A673 (cell line): ENCODE measurements at regions not wholly inside any gene's neighbourhood (a gene's known extent, or its start where the extent isn't known, plus 50 kb on each side); places are given as distances from the start of the nearest gene placed in this dataset.

Experiments
- BruUV-seq: library from RNA; stranded (reverse); fragments of 400-500 nt; replicated peaks from 2 replicates; lab custom pipeline; 2021; lab: Mats Ljungman, UMichigan
- CTCF ChIA-PET: fragments of 300-600 bp; sonication (Branson Sonifier 250); formaldehyde crosslinking; loops from one replicate; lab custom pipeline; 2022; ENCODE audit warnings: antibody characterized with exemption; lab: Charles Lee
- POLR2A ChIA-PET: fragments of 300-600 bp; sonication (Branson Sonifier 250); formaldehyde crosslinking; loops from one replicate; lab custom pipeline; 2022; ENCODE audit warnings: antibody characterized with exemption; ENCODE audit not compliant: low non-redundant PET; lab: Charles Lee
- DNase-seq: peaks from one replicate; pipeline ENCODE4 v3.0.0-alpha.2; 2015; ENCODE audit warnings: low spot score
- H3K27ac ChIP-seq: fragments of 200-600 bp; sonication (generic); 2 replicates; pipeline ENCODE4 v1.5.1; 2016; ENCODE audit warnings: mixed run types, low read depth, mild to moderate bottlenecking, mixed read lengths, antibody characterized with exemption, low read length; ENCODE audit not compliant: poor library complexity, severe bottlenecking
- H3K27me3 ChIP-seq: fragments of 200-600 bp; sonication (generic); replicated peaks from 2 replicates; pipeline ENCODE4 v1.6.1; 2017; ENCODE audit warnings: mixed run types, low read depth, mild to moderate bottlenecking, mixed read lengths, antibody characterized with exemption, low read length; ENCODE audit not compliant: insufficient read depth, poor library complexity
- H3K36me3 ChIP-seq: fragments of 200-600 bp; sonication (generic); 2 replicates; pipeline ENCODE4 v1.6.1; 2016; ENCODE audit warnings: mixed run types, mild to moderate bottlenecking, mixed read lengths, antibody characterized with exemption, low read length; ENCODE audit not compliant: insufficient read depth, poor library complexity, severe bottlenecking
- H3K4me1 ChIP-seq: fragments of 200-600 bp; sonication (generic); 2 replicates; pipeline ENCODE4 v1.6.1; 2017; ENCODE audit warnings: mixed run types, mild to moderate bottlenecking, mixed read lengths, antibody characterized with exemption, low read length; ENCODE audit not compliant: insufficient read depth, poor library complexity, severe bottlenecking
- H3K4me3 ChIP-seq: fragments of 200-600 bp; sonication (generic); 2 replicates; pipeline ENCODE4 v1.5.1; 2016; ENCODE audit warnings: low read depth, mixed run types, mild to moderate bottlenecking, mixed read lengths, low read length; ENCODE audit not compliant: poor library complexity, severe bottlenecking
- H3K9me3 ChIP-seq: fragments of 200-600 bp; sonication (generic); 2 replicates; pipeline ENCODE4 v1.6.1; 2016; ENCODE audit warnings: mixed run types, low read depth, mild to moderate bottlenecking, mixed read lengths, antibody characterized with exemption, low read length; ENCODE audit not compliant: poor library complexity, severe bottlenecking
- EZH2 ChIP-seq: fragments of 200-600 bp; sonication (generic); IDR thresholded peaks from 2 replicates; pipeline ENCODE4 v1.6.1; 2017; ENCODE audit warnings: borderline replicate concordance, low read depth, mild to moderate bottlenecking, mixed read lengths, antibody characterized with exemption, low read length; ENCODE audit not compliant: poor library complexity, severe bottlenecking
- intact Hi-C: fragments of 100-400 bp; cut with micrococcal nuclease; formaldehyde crosslinking; loops from one replicate; pipeline ENCODE4 v1.10.0; 2022; ENCODE audit not compliant: unreplicated experiment
- TF ChIP-seq, protein P1 (sequence below): fragments of 300-800, 200-600 bp; sonication (generic); conservative IDR thresholded peaks from 2 replicates; pipeline ENCODE4 v1.5.1; 2017; ENCODE audit warnings: low read depth, mild to moderate bottlenecking, antibody characterized with exemption, low read length, moderate library complexity, mixed read lengths

DNA sequence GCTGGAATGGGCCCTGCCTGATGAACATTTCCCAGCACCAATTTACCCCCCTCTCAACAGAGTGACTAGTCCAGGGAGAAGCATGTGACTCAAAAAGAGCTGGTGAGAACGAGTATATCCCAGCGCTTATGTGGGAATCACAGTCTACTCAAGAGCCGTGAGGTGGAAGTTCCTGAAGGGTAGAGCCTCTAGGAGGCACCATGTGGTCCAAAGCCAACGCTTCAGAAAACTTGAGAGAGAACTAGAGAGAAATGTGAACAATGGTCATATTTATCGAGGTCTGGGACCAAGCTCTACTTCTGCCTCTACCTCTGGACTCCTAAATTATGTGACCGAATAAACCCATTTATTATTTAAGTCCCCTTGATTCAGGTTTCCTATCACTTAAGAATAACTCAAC, 111.0 kb upstream of the RAP2B start:
- Histone ChIP-seq H3K36me3 (no peaks in the 10 kb centered on the region), H3K9me3 (no peaks in the 10 kb centered on the region), H3K4me1 (no peaks in the 10 kb centered on the region), H3K27ac (no peak overlapping the region), H3K4me3 (no peak overlapping the region), H3K27me3 (no peaks in the 10 kb centered on the region)
- POLR2A ChIA-PET: no interaction called here
- no peak for DNase-seq
- CTCF ChIA-PET: no interaction called here
- intact Hi-C loops: no loop called here
- BruUV-seq: no TSS peak
- TF ChIP-seq EZH2: no peak
- TF ChIP-seq, protein P1, sequence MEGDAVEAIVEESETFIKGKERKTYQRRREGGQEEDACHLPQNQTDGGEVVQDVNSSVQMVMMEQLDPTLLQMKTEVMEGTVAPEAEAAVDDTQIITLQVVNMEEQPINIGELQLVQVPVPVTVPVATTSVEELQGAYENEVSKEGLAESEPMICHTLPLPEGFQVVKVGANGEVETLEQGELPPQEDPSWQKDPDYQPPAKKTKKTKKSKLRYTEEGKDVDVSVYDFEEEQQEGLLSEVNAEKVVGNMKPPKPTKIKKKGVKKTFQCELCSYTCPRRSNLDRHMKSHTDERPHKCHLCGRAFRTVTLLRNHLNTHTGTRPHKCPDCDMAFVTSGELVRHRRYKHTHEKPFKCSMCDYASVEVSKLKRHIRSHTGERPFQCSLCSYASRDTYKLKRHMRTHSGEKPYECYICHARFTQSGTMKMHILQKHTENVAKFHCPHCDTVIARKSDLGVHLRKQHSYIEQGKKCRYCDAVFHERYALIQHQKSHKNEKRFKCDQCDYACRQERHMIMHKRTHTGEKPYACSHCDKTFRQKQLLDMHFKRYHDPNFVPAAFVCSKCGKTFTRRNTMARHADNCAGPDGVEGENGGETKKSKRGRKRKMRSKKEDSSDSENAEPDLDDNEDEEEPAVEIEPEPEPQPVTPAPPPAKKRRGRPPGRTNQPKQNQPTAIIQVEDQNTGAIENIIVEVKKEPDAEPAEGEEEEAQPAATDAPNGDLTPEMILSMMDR: no peak

DNA sequence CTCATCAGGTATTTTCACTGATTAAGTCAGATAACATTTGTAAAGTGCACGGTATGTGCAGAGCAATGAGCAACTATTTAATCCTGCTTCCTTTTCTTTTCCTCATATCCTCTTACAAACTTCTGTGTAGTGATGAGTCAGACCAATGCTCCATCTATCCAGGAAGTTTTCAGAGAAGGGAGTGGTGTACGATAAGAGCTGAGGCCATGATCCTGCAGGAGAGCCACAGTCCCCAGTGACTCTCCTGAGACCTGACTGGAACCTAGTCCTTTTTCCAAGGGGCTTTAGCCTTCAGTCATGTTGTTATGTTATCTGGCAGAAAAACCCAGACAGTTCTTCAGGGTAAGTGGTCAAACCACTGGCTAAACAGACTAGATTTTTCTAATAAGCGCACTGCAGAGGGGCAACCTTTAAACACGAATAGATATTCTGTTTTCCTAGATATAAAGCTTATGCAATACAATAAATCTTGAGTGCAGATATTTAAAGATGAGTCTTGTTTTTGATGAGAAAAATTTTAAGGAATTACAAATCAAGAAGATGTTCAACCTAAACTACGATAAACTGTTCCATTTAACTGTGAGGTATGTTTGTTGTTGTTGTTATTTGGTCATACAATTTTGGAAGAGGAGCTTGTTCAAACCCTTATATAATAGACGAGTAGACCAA, 110.5 kb upstream of the RAP2B start:
- H3K4me3 ChIP-seq: no peak overlapping the region
- TF ChIP-seq, protein P1: no peak
- BruUV-seq: no TSS peak
- intact Hi-C loops: no loop called here
- CTCF ChIA-PET: interaction anchor here (0.6 kb wide), 1 partner anchor 13 kb away, joined by 4 read pairs; no protein-coding TSS in a partner anchor
- POLR2A ChIA-PET: no interaction called here
- no peaks in the 10 kb centered on the region for H3K27me3 ChIP-seq
- peak; percentile 41 for DNase-seq
- no peaks in the 10 kb centered on the region for H3K36me3 ChIP-seq
- H3K9me3 ChIP-seq: no peaks in the 10 kb centered on the region
- H3K4me1 ChIP-seq: no peaks in the 10 kb centered on the region
- no peak overlapping the region for H3K27ac ChIP-seq

DNA sequence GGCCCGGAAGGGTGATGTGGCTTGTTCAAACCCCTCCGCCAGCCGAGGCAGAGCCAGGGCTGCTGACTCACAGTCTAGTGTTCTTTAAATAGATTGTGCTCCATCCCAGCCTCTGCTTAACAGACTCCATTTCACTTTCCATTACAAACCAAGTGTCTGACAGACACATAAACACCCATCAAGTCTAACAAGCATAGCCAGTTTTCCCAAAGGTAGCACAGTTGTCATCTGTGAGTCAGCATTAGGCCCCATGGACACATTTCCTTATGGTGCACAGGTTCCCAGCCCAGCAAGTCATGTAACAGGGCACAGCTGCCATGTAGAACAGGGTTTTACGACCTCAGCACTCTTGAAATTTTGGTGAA, 109.9 kb upstream of the RAP2B start:
- TF ChIP-seq, protein P1: no peak
- peak; percentile 36 for DNase-seq
- Histone ChIP-seq H3K4me3 (no peak overlapping the region), H3K27me3 (no peaks in the 10 kb centered on the region), H3K36me3 (no peaks in the 10 kb centered on the region), H3K27ac (no peak overlapping the region), H3K4me1 (no peaks in the 10 kb centered on the region), H3K9me3 (no peaks in the 10 kb centered on the region)
- ChIA-PET CTCF (interaction anchor here (0.6 kb wide), 1 partner anchor 13 kb away, joined by 4 read pairs; no protein-coding TSS in a partner anchor), POLR2A (no interaction called here)
- BruUV-seq: no TSS peak
- intact Hi-C loops: no loop called here
